Tibial nerve (tissue), 4 donors: ENCODE measurements at regions not wholly inside any gene's neighbourhood (a gene's known extent, or its start where the extent isn't known, plus 50 kb on each side); places are given as distances from the start of the nearest gene placed in this dataset.

Experiments
- EP300 ChIP-seq, 2 donors: sonication (generic); formaldehyde crosslinking; IDR thresholded peaks; one replicate each; pipeline ENCODE4 v1.6.1; 2017; ENCODE audit warnings: antibody characterized with exemption in 2 of 2, mild to moderate bottlenecking in 1 of 2
- POLR2A ChIP-seq, 2 donors: fragments of 450-650 bp; IDR thresholded peaks; one replicate each; pipeline ENCODE4 v1.6.1; 2017; ENCODE audit warnings: antibody characterized with exemption in 2 of 2, mild to moderate bottlenecking in 2 of 2, moderate library complexity in 2 of 2
- TF ChIP-seq, protein P1 (sequence below), 5 experiments: fragments of 200-600 bp in 3 of 5; fragments of 450-650 bp in 2 of 5; sonication (generic) in 3 of 5; IDR thresholded peaks; one replicate each; pipeline ENCODE4 v1.5.1; 2016 to 2019; ENCODE audit warnings: antibody characterized with exemption in 5 of 5, mild to moderate bottlenecking in 3 of 5, moderate library complexity in 2 of 5

DNA sequence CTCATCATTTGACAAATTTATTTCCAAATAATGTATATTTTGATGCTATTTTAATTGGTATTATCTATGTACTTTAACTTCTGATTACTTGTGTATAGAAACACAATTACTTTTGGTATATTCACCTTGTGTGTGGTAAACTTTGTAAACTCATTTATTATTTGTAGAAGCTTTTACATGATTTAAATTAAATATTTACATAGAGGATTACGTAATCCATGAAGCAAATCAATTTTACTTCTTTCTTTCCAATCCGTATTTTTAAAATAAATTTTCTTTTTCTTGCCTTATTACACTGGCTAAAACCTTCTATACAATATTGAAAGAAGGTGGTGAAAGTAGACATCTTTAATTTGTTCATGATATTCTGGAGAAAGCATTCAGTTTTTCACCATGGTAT lies 540.2 kb downstream of the MMUT start:
- TF ChIP-seq, protein P1, sequence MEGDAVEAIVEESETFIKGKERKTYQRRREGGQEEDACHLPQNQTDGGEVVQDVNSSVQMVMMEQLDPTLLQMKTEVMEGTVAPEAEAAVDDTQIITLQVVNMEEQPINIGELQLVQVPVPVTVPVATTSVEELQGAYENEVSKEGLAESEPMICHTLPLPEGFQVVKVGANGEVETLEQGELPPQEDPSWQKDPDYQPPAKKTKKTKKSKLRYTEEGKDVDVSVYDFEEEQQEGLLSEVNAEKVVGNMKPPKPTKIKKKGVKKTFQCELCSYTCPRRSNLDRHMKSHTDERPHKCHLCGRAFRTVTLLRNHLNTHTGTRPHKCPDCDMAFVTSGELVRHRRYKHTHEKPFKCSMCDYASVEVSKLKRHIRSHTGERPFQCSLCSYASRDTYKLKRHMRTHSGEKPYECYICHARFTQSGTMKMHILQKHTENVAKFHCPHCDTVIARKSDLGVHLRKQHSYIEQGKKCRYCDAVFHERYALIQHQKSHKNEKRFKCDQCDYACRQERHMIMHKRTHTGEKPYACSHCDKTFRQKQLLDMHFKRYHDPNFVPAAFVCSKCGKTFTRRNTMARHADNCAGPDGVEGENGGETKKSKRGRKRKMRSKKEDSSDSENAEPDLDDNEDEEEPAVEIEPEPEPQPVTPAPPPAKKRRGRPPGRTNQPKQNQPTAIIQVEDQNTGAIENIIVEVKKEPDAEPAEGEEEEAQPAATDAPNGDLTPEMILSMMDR (IDR thresholded peaks at IDR 0.05): no peak
- TF ChIP-seq POLR2A (IDR thresholded peaks at IDR 0.05) (no peak), EP300 (IDR thresholded peaks at IDR 0.05) (no peak)
